GM23338 (cell line): ENCODE measurements at regions not wholly inside any gene's neighbourhood (a gene's known extent, or its start where the extent isn't known, plus 50 kb on each side); places are given as distances from the start of the nearest gene placed in this dataset.

Source experiments
- ATAC-seq: fragments of 200-7000 bp; cut with Tn5 transposase; 3 replicates; pipeline ENCODE4 v1.9.1; 2020
- DNase-seq: peaks from one replicate; pipeline ENCODE4 v3.0.0-alpha.2; 2015; ENCODE audit warnings: low spot score
- H2AFZ ChIP-seq: fragments of 200-600 bp; sonication (generic); 2 replicates; pipeline ENCODE4 v1.8.0; 2016; ENCODE audit warnings: antibody characterized with exemption, mild to moderate bottlenecking, moderate library complexity
- H3F3A ChIP-seq: fragments of 200-600 bp; sonication (generic); replicated peaks from 2 replicates; pipeline ENCODE4 v1.8.0; 2017; ENCODE audit warnings: antibody characterized with exemption, mixed run types, low read depth
- H3K27ac ChIP-seq: fragments of 200-600 bp; sonication (generic); 2 replicates; pipeline ENCODE4 v1.6.1; 2016; ENCODE audit warnings: low read depth
- H3K27me3 ChIP-seq: fragments of 200-600 bp; sonication (generic); 2 replicates; pipeline ENCODE4 v1.8.0; 2016; ENCODE audit warnings: mild to moderate bottlenecking, mixed run types, moderate library complexity; ENCODE audit not compliant: insufficient read depth
- H3K36me3 ChIP-seq: fragments of 200-600 bp; sonication (generic); 2 replicates; pipeline ENCODE4 v1.8.0; 2016; ENCODE audit warnings: mild to moderate bottlenecking; ENCODE audit not compliant: insufficient read depth
- H3K4me1 ChIP-seq: fragments of 200-600 bp; sonication (generic); 2 replicates; pipeline ENCODE4 v1.8.0; 2016; ENCODE audit warnings: mild to moderate bottlenecking, moderate library complexity; ENCODE audit not compliant: insufficient read depth
- H3K4me2 ChIP-seq: fragments of 200-600 bp; sonication (generic); 2 replicates; pipeline ENCODE4 v1.7.1; 2017; ENCODE audit warnings: mixed run types
- H3K4me3 ChIP-seq: fragments of 200-600 bp; sonication (generic); 2 replicates; pipeline ENCODE4 v1.6.1; 2016; ENCODE audit warnings: mixed run types
- H3K79me2 ChIP-seq: fragments of 200-600 bp; sonication (generic); replicated peaks from 2 replicates; pipeline ENCODE4 v1.8.0; 2017; ENCODE audit warnings: mild to moderate bottlenecking; ENCODE audit not compliant: insufficient read depth
- H3K9me2 ChIP-seq: fragments of 200-600 bp; sonication (generic); 2 replicates; pipeline ENCODE4 v1.8.0; 2017; ENCODE audit not compliant: insufficient read depth
- H4K20me1 ChIP-seq: fragments of 200-600 bp; sonication (generic); replicated peaks from 2 replicates; pipeline ENCODE4 v1.8.0; 2017; ENCODE audit warnings: mild to moderate bottlenecking; ENCODE audit not compliant: insufficient read depth
- H3K27ac Mint-ChIP-seq: 2 replicates; pipeline ENCODE4 v1.8.0; 2020; ENCODE audit warnings: inconsistent platforms, mild to moderate bottlenecking, moderate library complexity, mixed read lengths
- H3K27me3 Mint-ChIP-seq: 3 replicates; pipeline ENCODE4 v1.8.0; 2022; ENCODE audit warnings: low read depth, mild to moderate bottlenecking, moderate library complexity, mixed read lengths, inconsistent platforms; ENCODE audit not compliant: insufficient read depth, poor library complexity
- H3K36me3 Mint-ChIP-seq: 3 replicates; pipeline ENCODE4 v1.8.0; 2021; ENCODE audit warnings: low read depth, mild to moderate bottlenecking, inconsistent platforms, moderate library complexity, mixed read lengths
- H3K4me1 Mint-ChIP-seq: 3 replicates; pipeline ENCODE4 v1.8.0; 2020; ENCODE audit warnings: mild to moderate bottlenecking, inconsistent platforms, mixed read lengths
- H3K4me3 Mint-ChIP-seq: 3 replicates; pipeline ENCODE4 v1.8.0; 2021; ENCODE audit warnings: moderate library complexity, mild to moderate bottlenecking, inconsistent platforms, mixed read lengths
- H3K9me3 Mint-ChIP-seq: 3 replicates; pipeline ENCODE4 v1.8.0; 2020; ENCODE audit warnings: moderate library complexity, mild to moderate bottlenecking, inconsistent platforms, mixed read lengths
- EZH2 ChIP-seq: fragments of 200-600 bp; sonication (generic); IDR thresholded peaks from one replicate; pipeline ENCODE4 v1.8.0; 2017; ENCODE audit warnings: antibody characterized with exemption, mild to moderate bottlenecking, low read depth; ENCODE audit not compliant: unreplicated experiment
- JUNB ChIP-seq: IDR thresholded peaks from one replicate; pipeline ENCODE4 v1.6.1; 2016; ENCODE audit warnings: antibody characterized with exemption; ENCODE audit not compliant: unreplicated experiment
- NANOG ChIP-seq: IDR thresholded peaks from 2 replicates; pipeline ENCODE4 v1.6.1; 2016; ENCODE audit warnings: antibody characterized with exemption, borderline replicate concordance
- ZNF114 ChIP-seq: fragments of 250-450 bp; sonication (Bioruptor Pico); IDR thresholded peaks from 2 replicates; pipeline ENCODE4 v1.5.0; 2020; ENCODE audit warnings: mild to moderate bottlenecking, moderate library complexity
- ZNF331 ChIP-seq: fragments of 250-450 bp; sonication (Bioruptor Pico); IDR thresholded peaks from 2 replicates; pipeline ENCODE4 v1.5.0; 2020; ENCODE audit warnings: low read depth, mild to moderate bottlenecking, moderate library complexity
- TF ChIP-seq, protein P1 (sequence below): IDR thresholded peaks from 2 replicates; pipeline ENCODE4 v1.6.1; 2016; ENCODE audit warnings: antibody characterized with exemption

DNA sequence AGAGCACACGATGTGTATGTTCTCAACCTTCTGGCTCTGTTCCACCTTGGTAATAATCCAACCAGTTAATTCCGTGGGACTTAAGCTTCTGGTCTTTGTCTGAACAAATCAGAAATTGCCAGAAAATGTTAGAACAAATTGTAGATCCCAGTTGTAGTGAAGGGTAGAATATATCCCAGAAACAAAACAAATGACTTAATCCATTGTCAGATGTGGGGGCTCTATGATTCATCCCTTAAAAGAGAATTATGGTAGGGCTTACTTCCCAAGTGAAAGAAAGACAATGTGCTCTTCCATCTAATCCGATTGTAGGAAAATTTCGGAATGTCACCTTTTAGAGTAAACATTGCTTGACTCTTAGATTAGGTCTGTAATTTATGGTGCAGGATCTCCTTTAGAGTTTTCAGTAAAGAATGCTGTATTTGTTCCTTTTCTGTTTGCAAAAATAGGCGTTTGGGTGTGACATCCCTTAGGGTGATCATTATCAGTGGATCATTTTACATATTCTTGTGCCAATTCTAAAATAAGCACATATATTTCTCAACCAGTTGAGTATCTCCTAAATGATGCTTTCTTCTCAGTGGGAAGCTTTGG lies 234.5 kb upstream of the ZNF217 start:
- H3K27me3 Mint-ChIP-seq, result peaks cover 4% of the 10 kb centered on the region
- H3K4me3 Mint-ChIP-seq, result peak overlapping the region; percentile 16; the same call in 2 of the 3 replicates
- ATAC-seq (no peak), DNase-seq (no peak)
- no peaks in the 10 kb centered on the region for H3K36me3 Mint-ChIP-seq
- Histone ChIP-seq H3K27ac (peak overlapping the region; percentile 48; the same call in 1 of the 2 replicates), H3K4me2 (peak overlapping the region; percentile 63), H3K27me3 (no peaks in the 10 kb centered on the region), H4K20me1 (no peaks in the 10 kb centered on the region), H3K4me3 (peak overlapping the region; percentile 18), H3F3A (no peaks in the 10 kb centered on the region), H3K36me3 (no peaks in the 10 kb centered on the region), H3K79me2 (no peaks in the 10 kb centered on the region), H2AFZ (no peak overlapping the region), H3K4me1 (peaks cover 39% of the 10 kb centered on the region), H3K9me2 (peaks cover 5% of the 10 kb centered on the region; the same call in 1 of the 2 replicates)
- H3K27ac Mint-ChIP-seq, result no peak overlapping the region
- no peaks in the 10 kb centered on the region for H3K9me3 Mint-ChIP-seq
- peaks cover 31% of the 10 kb centered on the region for H3K4me1 Mint-ChIP-seq
- TF ChIP-seq, protein P1, sequence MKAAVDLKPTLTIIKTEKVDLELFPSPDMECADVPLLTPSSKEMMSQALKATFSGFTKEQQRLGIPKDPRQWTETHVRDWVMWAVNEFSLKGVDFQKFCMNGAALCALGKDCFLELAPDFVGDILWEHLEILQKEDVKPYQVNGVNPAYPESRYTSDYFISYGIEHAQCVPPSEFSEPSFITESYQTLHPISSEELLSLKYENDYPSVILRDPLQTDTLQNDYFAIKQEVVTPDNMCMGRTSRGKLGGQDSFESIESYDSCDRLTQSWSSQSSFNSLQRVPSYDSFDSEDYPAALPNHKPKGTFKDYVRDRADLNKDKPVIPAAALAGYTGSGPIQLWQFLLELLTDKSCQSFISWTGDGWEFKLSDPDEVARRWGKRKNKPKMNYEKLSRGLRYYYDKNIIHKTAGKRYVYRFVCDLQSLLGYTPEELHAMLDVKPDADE, result no peak
- no peak for TF ChIP-seq ZNF114 (CRISPR knock-in tag)
- TF ChIP-seq ZNF331 (CRISPR knock-in tag), result no peak

DNA sequence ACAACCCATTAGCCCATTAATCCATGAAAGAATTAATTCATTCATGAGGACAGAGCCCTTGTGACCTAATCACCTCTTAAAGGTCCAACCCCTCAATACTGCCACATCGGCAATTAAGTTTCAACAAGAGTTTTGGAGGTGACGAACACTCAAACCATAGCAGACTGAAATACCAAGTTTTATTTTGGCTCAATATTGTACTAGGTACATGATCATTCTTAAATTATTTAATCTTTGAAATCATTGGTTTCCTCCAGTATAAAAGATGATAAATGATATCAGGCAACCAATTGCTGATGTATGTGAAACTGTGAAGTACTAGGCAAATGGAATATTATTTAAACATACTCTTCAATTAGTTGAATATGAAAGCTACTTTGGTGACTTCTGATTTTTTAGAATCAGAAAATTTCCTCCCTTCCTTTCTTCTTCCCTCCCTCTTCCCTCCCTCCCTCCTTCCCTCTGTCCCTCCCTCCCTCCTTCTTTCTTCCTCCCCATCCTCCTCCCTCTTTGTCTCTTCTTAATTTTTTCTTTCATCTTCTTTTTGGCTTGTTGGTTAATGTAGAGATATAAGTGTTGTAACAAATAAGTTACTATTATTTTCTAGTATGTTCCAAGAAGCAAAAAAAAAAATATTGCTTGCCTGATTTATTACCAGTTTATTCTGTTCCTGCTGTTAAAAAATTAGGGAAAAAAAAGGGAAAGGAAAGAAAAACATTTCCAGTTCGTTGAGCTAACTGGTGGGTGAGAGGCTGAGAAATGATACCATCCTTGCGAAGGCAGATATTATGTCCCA lies 233.9 kb upstream of the ZNF217 start:
- no peak overlapping the region for H3K27ac ChIP-seq
- no peak overlapping the region for H2AFZ ChIP-seq
- H3K27me3 ChIP-seq, result no peaks in the 10 kb centered on the region
- no peaks in the 10 kb centered on the region for H3K9me2 ChIP-seq
- no peaks in the 10 kb centered on the region for H3F3A ChIP-seq
- no peaks in the 10 kb centered on the region; the same call in 2 of the 3 replicates for H3K9me3 Mint-ChIP-seq
- no peak for DNase-seq
- peaks cover 39% of the 10 kb centered on the region for H3K4me1 ChIP-seq
- H3K4me1 Mint-ChIP-seq, result peaks cover 31% of the 10 kb centered on the region
- H3K4me2 ChIP-seq, result peak overlapping the region; percentile 63; the same call in 1 of the 2 replicates
- no peak overlapping the region for H3K27ac Mint-ChIP-seq
- no peaks in the 10 kb centered on the region for H3K36me3 ChIP-seq
- no peak overlapping the region for H3K4me3 ChIP-seq
- H3K36me3 Mint-ChIP-seq, result no peaks in the 10 kb centered on the region
- H3K79me2 ChIP-seq, result no peaks in the 10 kb centered on the region
- ATAC-seq, result no peak
- no peak overlapping the region for H3K4me3 Mint-ChIP-seq
- H4K20me1 ChIP-seq, result no peaks in the 10 kb centered on the region
- no peak for TF ChIP-seq ZNF331 (CRISPR knock-in tag)
- no peak for TF ChIP-seq NANOG
- TF ChIP-seq, protein P1, result no peak
- TF ChIP-seq JUNB, result no peak
- TF ChIP-seq EZH2, result no peak
- H3K27me3 Mint-ChIP-seq, result peaks cover 4% of the 10 kb centered on the region
